Liver (tissue), 8 donors: ENCODE measurements at regions not wholly inside any gene's neighbourhood (a gene's known extent, or its start where the extent isn't known, plus 50 kb on each side); places are given as distances from the start of the nearest gene placed in this dataset.

Source experiments
- DNase-seq: peaks from one replicate; pipeline ENCODE4 v3.0.0-alpha.2; 2017; ENCODE audit warnings: low spot score
- H3K27ac ChIP-seq, 2 donors: one replicate each; pipeline ENCODE4 v1.7.0; 2013; ENCODE audit warnings: inconsistent platforms in 2 of 2, low read length in 2 of 2, control low read depth in 1 of 2, low read depth in 1 of 2, mild to moderate bottlenecking in 1 of 2
- H3K27me3 ChIP-seq, 4 donors: one replicate each; pipeline versions ENCODE4 v1.6.1 to v1.7.0; 2013; ENCODE audit warnings: low read length in 3 of 4, inconsistent platforms in 1 of 4, mild to moderate bottlenecking in 1 of 4, moderate library complexity in 1 of 4; ENCODE audit not compliant: control insufficient read depth in 4 of 4, insufficient read depth in 4 of 4
- H3K36me3 ChIP-seq, 4 donors: one replicate each; pipeline versions ENCODE4 v1.6.1 to v1.7.0; 2013; ENCODE audit warnings: low read length in 3 of 4, mild to moderate bottlenecking in 3 of 4, low read depth in 1 of 4, moderate library complexity in 1 of 4; ENCODE audit not compliant: control insufficient read depth in 4 of 4, insufficient read depth in 3 of 4
- H3K4me1 ChIP-seq, 4 donors: one replicate each; pipeline versions ENCODE4 v1.6.1 to v1.7.0; 2013; ENCODE audit warnings: low read length in 3 of 4, mild to moderate bottlenecking in 3 of 4, moderate library complexity in 1 of 4; ENCODE audit not compliant: control insufficient read depth in 4 of 4, insufficient read depth in 4 of 4
- H3K4me3 ChIP-seq, 3 donors: one replicate each; pipeline versions ENCODE4 v1.6.1 to v1.7.0; 2013; ENCODE audit warnings: low read length in 3 of 3, control low read depth in 1 of 3, low read depth in 1 of 3, mild to moderate bottlenecking in 1 of 3
- H3K9ac ChIP-seq, 2 donors: one replicate each; pipeline ENCODE4 v1.7.0; 2013; ENCODE audit warnings: low read length in 2 of 2, mild to moderate bottlenecking in 2 of 2, moderate library complexity in 2 of 2, control low read depth in 1 of 2, low read depth in 1 of 2
- H3K9me3 ChIP-seq, 4 donors: one replicate each; pipeline versions ENCODE4 v1.6.1 to v1.7.0; 2013; ENCODE audit warnings: low read length in 3 of 4; ENCODE audit not compliant: control insufficient read depth in 4 of 4
- EGR1 ChIP-seq, 2 donors: IDR thresholded peaks; 2 replicates each; pipeline ENCODE4 v1.6.1; 2016 to 2018; ENCODE audit warnings: antibody characterized with exemption in 2 of 2, low read depth in 2 of 2
- FOXA1 ChIP-seq: IDR thresholded peaks from 2 replicates; pipeline ENCODE4 v1.6.1; 2016; ENCODE audit warnings: antibody characterized with exemption
- FOXA2 ChIP-seq: IDR thresholded peaks from 2 replicates; pipeline ENCODE4 v1.6.1; 2016; ENCODE audit warnings: antibody characterized with exemption
- GABPA ChIP-seq, 2 donors: IDR thresholded peaks in 1 of 2; conservative IDR thresholded peaks in 1 of 2; 2 replicates each; pipeline ENCODE4 v1.6.1; 2016; ENCODE audit warnings: antibody characterized with exemption in 2 of 2, mild to moderate bottlenecking in 1 of 2, moderate library complexity in 1 of 2
- HNF4A ChIP-seq, 2 donors: conservative IDR thresholded peaks; 2 replicates each; pipeline ENCODE4 v1.6.1; 2016; ENCODE audit warnings: antibody characterized with exemption in 2 of 2, mild to moderate bottlenecking in 2 of 2
- HNF4G ChIP-seq: IDR thresholded peaks from 2 replicates; pipeline ENCODE4 v1.6.1; 2016; ENCODE audit warnings: antibody characterized with exemption
- JUND ChIP-seq, 2 donors: IDR thresholded peaks; 2 replicates each; pipeline ENCODE4 v1.6.1; 2016; ENCODE audit warnings: antibody characterized with exemption in 2 of 2
- MAX ChIP-seq: IDR thresholded peaks from 2 replicates; pipeline ENCODE4 v1.6.1; 2016; ENCODE audit warnings: antibody characterized with exemption
- NR2F2 ChIP-seq: IDR thresholded peaks from 2 replicates; pipeline ENCODE4 v1.6.1; 2016; ENCODE audit warnings: antibody characterized with exemption
- RAD21 ChIP-seq, 2 donors: IDR thresholded peaks; 2 replicates each; pipeline ENCODE4 v1.6.1; 2016; ENCODE audit warnings: antibody characterized with exemption in 2 of 2, mild to moderate bottlenecking in 2 of 2
- RXRA ChIP-seq, 2 donors: IDR thresholded peaks; 2 replicates each; pipeline ENCODE4 v1.6.1; 2017 to 2018; ENCODE audit warnings: antibody characterized with exemption in 2 of 2, mild to moderate bottlenecking in 1 of 2
- SP1 ChIP-seq: IDR thresholded peaks from 2 replicates; pipeline ENCODE4 v1.6.1; 2018; ENCODE audit warnings: antibody characterized with exemption, mild to moderate bottlenecking
- TAF1 ChIP-seq: conservative IDR thresholded peaks from 2 replicates; pipeline ENCODE4 v1.6.1; 2016; ENCODE audit warnings: antibody characterized with exemption, mild to moderate bottlenecking
- YY1 ChIP-seq: IDR thresholded peaks from 2 replicates; pipeline ENCODE4 v1.6.1; 2016; ENCODE audit warnings: antibody characterized with exemption, mild to moderate bottlenecking
- ZBTB33 ChIP-seq: IDR thresholded peaks from 2 replicates; pipeline ENCODE4 v1.6.1; 2016; ENCODE audit warnings: antibody characterized with exemption
- WGBS: extraction: QIAGEN DNeasy Blood & Tissue Kit; methylation state at CpG from one replicate; pipeline ENCODE4 v1.1.7; 2013; 5-methylcytosine and 5-hydroxymethylcytosine counted together
- TF ChIP-seq, protein P1 (sequence below): IDR thresholded peaks from 2 replicates; pipeline ENCODE4 v1.6.1; 2016; ENCODE audit warnings: antibody characterized with exemption
- TF ChIP-seq, protein P2 (sequence below): IDR thresholded peaks from 2 replicates; pipeline ENCODE4 v1.6.1; 2016; ENCODE audit warnings: antibody characterized with exemption, mild to moderate bottlenecking
- TF ChIP-seq, protein P3 (sequence below): fragments of 150-350 bp; IDR thresholded peaks from 2 replicates; pipeline ENCODE4 v1.5.1; 2017; ENCODE audit warnings: improper control_type of control experiment, low read depth, low read length; ENCODE audit not compliant: missing input control
- donor health status: healthy.
- donor health status: healthy.
- donor health status: healthy.
- donor health status: healthy.
- donor health status: healthy.

GRCh38 chr21:28298251-28298672 lies 694.4 kb downstream of the LTN1 start:
- no peak for DNase-seq
- H3K36me3 ChIP-seq: no peaks in the 10 kb centered on the region

GRCh38 chr21:28294051-28294450 lies 698.6 kb downstream of the LTN1 start:
- Histone ChIP-seq H3K9me3 (no peaks in the 10 kb centered on the region), H3K27me3 (no peaks in the 10 kb centered on the region), H3K9ac (no peak overlapping the region), H3K4me3 (no peak overlapping the region), H3K4me1 (no peaks in the 10 kb centered on the region), H3K36me3 (no peaks in the 10 kb centered on the region), H3K27ac (no peak overlapping the region)
- DNase-seq: no peak
- TF ChIP-seq, protein P1, sequence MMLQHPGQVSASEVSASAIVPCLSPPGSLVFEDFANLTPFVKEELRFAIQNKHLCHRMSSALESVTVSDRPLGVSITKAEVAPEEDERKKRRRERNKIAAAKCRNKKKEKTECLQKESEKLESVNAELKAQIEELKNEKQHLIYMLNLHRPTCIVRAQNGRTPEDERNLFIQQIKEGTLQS: no peak
- TF ChIP-seq RAD21 (IDR thresholded peaks at IDR 0.05) (no peak), FOXA1 (no peak), NR2F2 (no peak), RXRA (IDR thresholded peaks at IDR 0.05) (no peak), HNF4G (no peak), JUND (IDR thresholded peaks at IDR 0.05) (no peak), HNF4A (conservative IDR thresholded peaks at IDR 0.05) (no peak), TAF1 (no peak), ZBTB33 (no peak), MAX (no peak), SP1 (no peak), EGR1 (IDR thresholded peaks at IDR 0.05; ENCODE audit: low read depth in 2 of 2) (no peak), FOXA2 (no peak), YY1 (no peak), GABPA (IDR thresholded peaks at IDR 0.05 in 1 of 2, conservative IDR thresholded peaks at IDR 0.05 in 1 of 2) (no peak)
- TF ChIP-seq, protein P2, sequence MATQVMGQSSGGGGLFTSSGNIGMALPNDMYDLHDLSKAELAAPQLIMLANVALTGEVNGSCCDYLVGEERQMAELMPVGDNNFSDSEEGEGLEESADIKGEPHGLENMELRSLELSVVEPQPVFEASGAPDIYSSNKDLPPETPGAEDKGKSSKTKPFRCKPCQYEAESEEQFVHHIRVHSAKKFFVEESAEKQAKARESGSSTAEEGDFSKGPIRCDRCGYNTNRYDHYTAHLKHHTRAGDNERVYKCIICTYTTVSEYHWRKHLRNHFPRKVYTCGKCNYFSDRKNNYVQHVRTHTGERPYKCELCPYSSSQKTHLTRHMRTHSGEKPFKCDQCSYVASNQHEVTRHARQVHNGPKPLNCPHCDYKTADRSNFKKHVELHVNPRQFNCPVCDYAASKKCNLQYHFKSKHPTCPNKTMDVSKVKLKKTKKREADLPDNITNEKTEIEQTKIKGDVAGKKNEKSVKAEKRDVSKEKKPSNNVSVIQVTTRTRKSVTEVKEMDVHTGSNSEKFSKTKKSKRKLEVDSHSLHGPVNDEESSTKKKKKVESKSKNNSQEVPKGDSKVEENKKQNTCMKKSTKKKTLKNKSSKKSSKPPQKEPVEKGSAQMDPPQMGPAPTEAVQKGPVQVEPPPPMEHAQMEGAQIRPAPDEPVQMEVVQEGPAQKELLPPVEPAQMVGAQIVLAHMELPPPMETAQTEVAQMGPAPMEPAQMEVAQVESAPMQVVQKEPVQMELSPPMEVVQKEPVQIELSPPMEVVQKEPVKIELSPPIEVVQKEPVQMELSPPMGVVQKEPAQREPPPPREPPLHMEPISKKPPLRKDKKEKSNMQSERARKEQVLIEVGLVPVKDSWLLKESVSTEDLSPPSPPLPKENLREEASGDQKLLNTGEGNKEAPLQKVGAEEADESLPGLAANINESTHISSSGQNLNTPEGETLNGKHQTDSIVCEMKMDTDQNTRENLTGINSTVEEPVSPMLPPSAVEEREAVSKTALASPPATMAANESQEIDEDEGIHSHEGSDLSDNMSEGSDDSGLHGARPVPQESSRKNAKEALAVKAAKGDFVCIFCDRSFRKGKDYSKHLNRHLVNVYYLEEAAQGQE: no peak
- TF ChIP-seq, protein P3, sequence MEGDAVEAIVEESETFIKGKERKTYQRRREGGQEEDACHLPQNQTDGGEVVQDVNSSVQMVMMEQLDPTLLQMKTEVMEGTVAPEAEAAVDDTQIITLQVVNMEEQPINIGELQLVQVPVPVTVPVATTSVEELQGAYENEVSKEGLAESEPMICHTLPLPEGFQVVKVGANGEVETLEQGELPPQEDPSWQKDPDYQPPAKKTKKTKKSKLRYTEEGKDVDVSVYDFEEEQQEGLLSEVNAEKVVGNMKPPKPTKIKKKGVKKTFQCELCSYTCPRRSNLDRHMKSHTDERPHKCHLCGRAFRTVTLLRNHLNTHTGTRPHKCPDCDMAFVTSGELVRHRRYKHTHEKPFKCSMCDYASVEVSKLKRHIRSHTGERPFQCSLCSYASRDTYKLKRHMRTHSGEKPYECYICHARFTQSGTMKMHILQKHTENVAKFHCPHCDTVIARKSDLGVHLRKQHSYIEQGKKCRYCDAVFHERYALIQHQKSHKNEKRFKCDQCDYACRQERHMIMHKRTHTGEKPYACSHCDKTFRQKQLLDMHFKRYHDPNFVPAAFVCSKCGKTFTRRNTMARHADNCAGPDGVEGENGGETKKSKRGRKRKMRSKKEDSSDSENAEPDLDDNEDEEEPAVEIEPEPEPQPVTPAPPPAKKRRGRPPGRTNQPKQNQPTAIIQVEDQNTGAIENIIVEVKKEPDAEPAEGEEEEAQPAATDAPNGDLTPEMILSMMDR: no peak
- 79% methylated on average over 1 of the region's 1 CpG for WGBS

More at GRCh38 chr21:28298251-28298672, 694.4 kb downstream of the LTN1 start:
- Histone ChIP-seq H3K9ac (no peak overlapping the region), H3K4me1 (no peaks in the 10 kb centered on the region), H3K9me3 (peaks cover 0 to 1% (median 0%) of the 10 kb centered on the region in 4 donors), H3K27me3 (no peaks in the 10 kb centered on the region), H3K4me3 (no peak overlapping the region), H3K27ac (no peak overlapping the region)
- TF ChIP-seq TAF1 (no peak), NR2F2 (no peak), FOXA2 (no peak), SP1 (no peak), HNF4G (no peak), HNF4A (conservative IDR thresholded peaks at IDR 0.05) (no peak)
